KMS-11 (cell line): ENCODE measurements at regions not wholly inside any gene's neighbourhood (a gene's known extent, or its start where the extent isn't known, plus 50 kb on each side); places are given as distances from the start of the nearest gene placed in this dataset.

ENCODE experiments used
- H2AFZ ChIP-seq: fragments of 200-600 bp; sonication (generic); 2 replicates; pipeline ENCODE4 v1.6.1; 2016; ENCODE audit warnings: antibody characterized with exemption, mixed run types, low read depth
- H3K27ac ChIP-seq: fragments of 200-600 bp; sonication (generic); 2 replicates; pipeline ENCODE4 v1.6.1; 2016; ENCODE audit warnings: mild to moderate bottlenecking, mixed run types
- H3K27me3 ChIP-seq: fragments of 200-600 bp; sonication (generic); 2 replicates; pipeline ENCODE4 v1.6.1; 2017; ENCODE audit warnings: mild to moderate bottlenecking, low read depth, mixed run types, moderate library complexity; ENCODE audit not compliant: insufficient read depth
- H3K36me3 ChIP-seq: fragments of 200-600 bp; sonication (generic); 2 replicates; pipeline ENCODE4 v1.6.1; 2017; ENCODE audit warnings: mild to moderate bottlenecking, mixed run types; ENCODE audit not compliant: insufficient read depth
- H3K4me1 ChIP-seq: fragments of 200-600 bp; sonication (generic); 2 replicates; pipeline ENCODE4 v1.6.1; 2016; ENCODE audit warnings: mild to moderate bottlenecking, low read depth, mixed run types; ENCODE audit not compliant: poor library complexity, severe bottlenecking
- H3K4me2 ChIP-seq: fragments of 200-600 bp; sonication (generic); 2 replicates; pipeline ENCODE4 v1.7.0; 2016; ENCODE audit warnings: mild to moderate bottlenecking, mixed run types
- H3K4me3 ChIP-seq: fragments of 200-600 bp; sonication (generic); IDR thresholded peaks from 2 replicates; pipeline ENCODE4 v1.6.1; 2017; ENCODE audit warnings: low read depth, low read length, mixed read lengths; ENCODE audit not compliant: insufficient read depth
- H3K79me2 ChIP-seq: fragments of 200-600 bp; sonication (generic); 2 replicates; pipeline ENCODE4 v1.6.1; 2016; ENCODE audit warnings: low read depth, mixed run types; ENCODE audit not compliant: insufficient read depth
- H3K9ac ChIP-seq: fragments of 200-600 bp; sonication (generic); 2 replicates; pipeline ENCODE4 v1.6.1; 2016; ENCODE audit warnings: mild to moderate bottlenecking, mixed run types
- H4K20me1 ChIP-seq: fragments of 200-600 bp; sonication (generic); 2 replicates; pipeline ENCODE4 v1.6.1; 2016; ENCODE audit warnings: mild to moderate bottlenecking, mixed run types; ENCODE audit not compliant: insufficient read depth
- CTCF ChIP-seq: fragments of 200-600 bp; sonication (generic); conservative IDR thresholded peaks from 2 replicates; pipeline ENCODE4 v1.6.1; 2017; ENCODE audit warnings: low read depth, mild to moderate bottlenecking, antibody characterized with exemption, low read length, moderate library complexity, mixed read lengths

- Histone ChIP-seq H3K9ac (no peak overlapping the region), H3K4me3 (no peak overlapping the region), H3K4me1 (no peaks in the 10 kb centered on the region), H3K36me3 (no peaks in the 10 kb centered on the region), H3K79me2 (no peaks in the 10 kb centered on the region), H3K27me3 (no peaks in the 10 kb centered on the region), H2AFZ (no peak overlapping the region), H3K27ac (no peak overlapping the region), H4K20me1 (no peaks in the 10 kb centered on the region), H3K4me2 (no peak overlapping the region)
- no peak for TF ChIP-seq CTCF
These were observed 257.7 kb upstream of the AGAP1 start for GRCh38 chr2:235235977-235236767.

GRCh38 chr2:235238537-235238936 is 255.3 kb upstream of the AGAP1 start:
- H4K20me1 ChIP-seq: no peaks in the 10 kb centered on the region
- peaks cover 3% of the 10 kb centered on the region for H3K4me1 ChIP-seq
- no peak overlapping the region for H3K27ac ChIP-seq
- TF ChIP-seq CTCF: no peak
- H3K9ac ChIP-seq: no peak overlapping the region
- H3K27me3 ChIP-seq: no peaks in the 10 kb centered on the region
- H3K4me2 ChIP-seq: no peak overlapping the region
- H3K4me3 ChIP-seq: no peak overlapping the region
- no peaks in the 10 kb centered on the region for H3K36me3 ChIP-seq
- H2AFZ ChIP-seq: no peak overlapping the region
- H3K79me2 ChIP-seq: no peaks in the 10 kb centered on the region

GRCh38 chr2:235240574-235240973 is 253.3 kb upstream of the AGAP1 start:
- H3K9ac ChIP-seq: no peak overlapping the region
- no peak overlapping the region for H2AFZ ChIP-seq
- no peaks in the 10 kb centered on the region for H3K79me2 ChIP-seq
- no peaks in the 10 kb centered on the region for H3K27me3 ChIP-seq
- no peak overlapping the region for H3K4me2 ChIP-seq
- no peak for TF ChIP-seq CTCF
- no peaks in the 10 kb centered on the region for H3K36me3 ChIP-seq
- H3K4me1 ChIP-seq: peaks cover 24% of the 10 kb centered on the region
- no peaks in the 10 kb centered on the region for H4K20me1 ChIP-seq
- H3K4me3 ChIP-seq: no peak overlapping the region
- no peak overlapping the region for H3K27ac ChIP-seq

GRCh38 chr2:235244255-235245220 is 249.3 kb upstream of the AGAP1 start:
- TF ChIP-seq CTCF: no peak
- Histone ChIP-seq H2AFZ (no peak overlapping the region), H3K27ac (no peak overlapping the region), H3K4me3 (peak overlapping the region; percentile 39), H3K79me2 (no peaks in the 10 kb centered on the region), H3K4me1 (peaks cover 29% of the 10 kb centered on the region), H3K9ac (no peak overlapping the region), H3K4me2 (peak overlapping the region; percentile 52), H4K20me1 (no peaks in the 10 kb centered on the region), H3K27me3 (no peaks in the 10 kb centered on the region), H3K36me3 (no peaks in the 10 kb centered on the region)
